ENCODE measurements at regions not wholly inside any gene's neighbourhood (a gene's known extent, or its start where the extent isn't known, plus 50 kb on each side); places are given as distances from the start of the nearest gene placed in this dataset.
"Not testable (repeated sequence)": the region's sequence is repeated elsewhere in the genome, so short reads cannot be mapped to it uniquely, and the experiment has no call there.

DNA sequence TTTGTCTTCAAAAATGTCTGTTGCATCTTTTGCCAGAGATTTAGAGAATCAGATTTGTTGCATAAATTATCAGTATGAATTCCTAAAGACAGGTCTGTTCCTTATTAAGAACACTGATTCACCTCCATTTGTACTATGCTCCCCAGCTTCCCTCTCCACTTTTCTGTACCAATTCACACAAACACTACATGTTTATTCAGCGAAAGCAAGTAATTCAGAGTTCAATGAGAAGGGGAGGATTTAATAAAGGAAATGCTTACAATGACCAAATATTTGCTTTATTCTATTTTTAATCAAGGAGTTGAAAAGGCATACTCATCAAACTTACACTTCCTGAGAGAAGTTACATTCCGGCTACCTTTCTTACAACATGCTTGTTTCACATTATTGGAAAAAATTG, 135.5 kb downstream of the NBPF8 start:
- TF ChIP-seq EZH2phosphoT487 (conservative IDR thresholded peaks at IDR 0.05; ENCODE audit: low read length), result not testable (repeated sequence)
- TF ChIP-seq, protein P1, sequence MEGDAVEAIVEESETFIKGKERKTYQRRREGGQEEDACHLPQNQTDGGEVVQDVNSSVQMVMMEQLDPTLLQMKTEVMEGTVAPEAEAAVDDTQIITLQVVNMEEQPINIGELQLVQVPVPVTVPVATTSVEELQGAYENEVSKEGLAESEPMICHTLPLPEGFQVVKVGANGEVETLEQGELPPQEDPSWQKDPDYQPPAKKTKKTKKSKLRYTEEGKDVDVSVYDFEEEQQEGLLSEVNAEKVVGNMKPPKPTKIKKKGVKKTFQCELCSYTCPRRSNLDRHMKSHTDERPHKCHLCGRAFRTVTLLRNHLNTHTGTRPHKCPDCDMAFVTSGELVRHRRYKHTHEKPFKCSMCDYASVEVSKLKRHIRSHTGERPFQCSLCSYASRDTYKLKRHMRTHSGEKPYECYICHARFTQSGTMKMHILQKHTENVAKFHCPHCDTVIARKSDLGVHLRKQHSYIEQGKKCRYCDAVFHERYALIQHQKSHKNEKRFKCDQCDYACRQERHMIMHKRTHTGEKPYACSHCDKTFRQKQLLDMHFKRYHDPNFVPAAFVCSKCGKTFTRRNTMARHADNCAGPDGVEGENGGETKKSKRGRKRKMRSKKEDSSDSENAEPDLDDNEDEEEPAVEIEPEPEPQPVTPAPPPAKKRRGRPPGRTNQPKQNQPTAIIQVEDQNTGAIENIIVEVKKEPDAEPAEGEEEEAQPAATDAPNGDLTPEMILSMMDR (IDR thresholded peaks at IDR 0.05; ENCODE audit: insufficient read depth, low read length, poor library complexity, severe bottlenecking), result not testable (repeated sequence)

Measured in SU-DHL-6 (cell line).